C4-2B (cell line): ENCODE measurements at regions not wholly inside any gene's neighbourhood (a gene's known extent, or its start where the extent isn't known, plus 50 kb on each side); places are given as distances from the start of the nearest gene placed in this dataset.

Experiments
- H3K27ac ChIP-seq: fragments of 450-650 bp; 2 replicates; pipeline ENCODE4 v1.5.1; 2017
- ZFX ChIP-seq: fragments of 450-650 bp; IDR thresholded peaks from 2 replicates; pipeline ENCODE4 v1.6.1; 2017
- TF ChIP-seq, protein P1 (sequence below): fragments of 450-650 bp; conservative IDR thresholded peaks from 2 replicates; pipeline ENCODE4 v1.5.1; 2017; ENCODE audit warnings: mild to moderate bottlenecking

DNA sequence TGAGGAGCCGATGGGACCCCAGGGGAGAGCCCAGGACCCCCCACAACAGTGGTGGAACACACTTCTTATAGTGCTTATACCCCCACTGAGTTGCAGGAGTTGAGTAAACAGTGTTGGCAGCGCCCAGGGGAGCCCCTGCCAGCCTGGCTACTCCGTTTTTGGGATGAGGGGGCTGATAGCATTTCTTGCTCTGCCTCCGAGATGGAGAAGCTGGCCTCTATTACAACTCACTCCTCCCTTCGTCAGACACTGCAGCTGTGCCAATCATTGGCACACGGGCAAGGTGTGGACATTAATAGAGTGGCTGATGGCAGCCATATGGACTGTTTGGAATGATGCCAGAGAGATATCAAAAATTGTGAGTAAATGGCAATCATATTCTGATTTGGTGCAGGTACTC is 94.9 kb upstream of the TMPO start:
- TF ChIP-seq ZFX: no peak
- TF ChIP-seq, protein P1, sequence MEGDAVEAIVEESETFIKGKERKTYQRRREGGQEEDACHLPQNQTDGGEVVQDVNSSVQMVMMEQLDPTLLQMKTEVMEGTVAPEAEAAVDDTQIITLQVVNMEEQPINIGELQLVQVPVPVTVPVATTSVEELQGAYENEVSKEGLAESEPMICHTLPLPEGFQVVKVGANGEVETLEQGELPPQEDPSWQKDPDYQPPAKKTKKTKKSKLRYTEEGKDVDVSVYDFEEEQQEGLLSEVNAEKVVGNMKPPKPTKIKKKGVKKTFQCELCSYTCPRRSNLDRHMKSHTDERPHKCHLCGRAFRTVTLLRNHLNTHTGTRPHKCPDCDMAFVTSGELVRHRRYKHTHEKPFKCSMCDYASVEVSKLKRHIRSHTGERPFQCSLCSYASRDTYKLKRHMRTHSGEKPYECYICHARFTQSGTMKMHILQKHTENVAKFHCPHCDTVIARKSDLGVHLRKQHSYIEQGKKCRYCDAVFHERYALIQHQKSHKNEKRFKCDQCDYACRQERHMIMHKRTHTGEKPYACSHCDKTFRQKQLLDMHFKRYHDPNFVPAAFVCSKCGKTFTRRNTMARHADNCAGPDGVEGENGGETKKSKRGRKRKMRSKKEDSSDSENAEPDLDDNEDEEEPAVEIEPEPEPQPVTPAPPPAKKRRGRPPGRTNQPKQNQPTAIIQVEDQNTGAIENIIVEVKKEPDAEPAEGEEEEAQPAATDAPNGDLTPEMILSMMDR: no peak
- H3K27ac ChIP-seq: no peak overlapping the region

DNA sequence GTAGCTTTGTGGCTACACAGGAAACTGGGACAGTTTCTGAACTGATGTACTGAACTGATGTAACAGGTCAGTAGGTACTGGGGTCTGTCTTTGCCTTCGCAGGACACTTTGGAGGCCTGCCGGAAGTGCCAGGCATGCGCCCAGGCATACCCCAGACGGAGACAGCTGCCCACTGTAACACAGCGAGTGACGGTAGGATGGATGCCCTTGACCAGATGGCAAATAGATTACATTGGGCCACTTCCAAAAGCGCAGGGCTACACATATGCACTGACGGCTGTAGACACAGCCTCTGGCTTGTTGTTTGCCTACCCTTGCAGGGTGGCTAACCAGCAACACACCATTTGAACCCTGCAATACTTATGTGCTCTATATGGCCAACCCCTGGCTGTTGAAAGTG is 94.1 kb upstream of the TMPO start:
- no peak overlapping the region for H3K27ac ChIP-seq
- TF ChIP-seq ZFX: no peak
- TF ChIP-seq, protein P1: no peak

- H3K27ac ChIP-seq: no peak overlapping the region
- TF ChIP-seq, protein P1: no peak
- TF ChIP-seq ZFX: no peak
These were observed 93.0 kb upstream of the TMPO start for GRCh38 chr12:98422359-98422758.

DNA sequence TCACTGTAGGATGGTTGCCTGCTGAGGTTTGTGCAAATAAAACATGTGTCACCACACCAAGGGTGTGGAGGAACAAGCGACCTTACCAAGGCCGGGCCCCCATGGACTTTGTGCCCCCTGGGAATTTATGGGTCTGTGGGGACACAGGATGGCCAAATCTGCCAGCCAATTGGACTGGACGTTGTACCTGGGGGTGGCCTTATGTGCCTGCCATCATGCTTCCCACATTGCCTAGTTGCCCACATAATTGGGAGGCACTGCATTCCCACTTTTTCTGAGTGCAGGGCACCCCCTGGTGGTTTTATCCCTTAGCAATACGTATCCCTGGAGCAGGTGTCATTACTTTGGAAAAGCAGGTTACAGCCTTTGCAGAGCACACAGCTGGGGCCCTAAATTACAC is 92.6 kb upstream of the TMPO start:
- no peak for TF ChIP-seq ZFX
- TF ChIP-seq, protein P1: peak; percentile 26
- H3K27ac ChIP-seq: no peak overlapping the region

DNA sequence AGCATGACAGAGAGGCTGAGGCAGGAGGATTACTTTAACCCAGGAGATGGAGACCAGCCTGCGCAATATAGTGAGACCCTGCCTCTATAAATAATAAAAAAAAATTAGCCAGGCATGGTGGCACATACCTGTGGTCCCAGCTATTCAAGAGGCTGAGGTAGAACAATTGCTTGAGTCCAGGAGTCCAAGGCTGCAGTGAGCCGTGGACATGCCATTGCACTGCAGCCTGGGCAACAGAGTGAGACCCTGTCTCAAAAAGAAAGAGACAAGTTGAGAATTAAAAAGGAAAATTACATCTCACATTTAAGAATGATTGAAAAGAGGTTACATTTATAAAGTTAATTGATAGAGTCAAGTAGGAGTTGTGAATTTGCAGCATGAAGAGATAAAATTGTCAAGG is 91.4 kb upstream of the TMPO start:
- no peak for TF ChIP-seq ZFX
- TF ChIP-seq, protein P1: no peak

GRCh38 chr12:98424726-98425401 is 90.5 kb upstream of the TMPO start:
- TF ChIP-seq, protein P1: peak; percentile 79
- TF ChIP-seq ZFX: no peak

More for the DNA sequence above, 91.4 kb upstream of the TMPO start:
- no peak overlapping the region for H3K27ac ChIP-seq

DNA sequence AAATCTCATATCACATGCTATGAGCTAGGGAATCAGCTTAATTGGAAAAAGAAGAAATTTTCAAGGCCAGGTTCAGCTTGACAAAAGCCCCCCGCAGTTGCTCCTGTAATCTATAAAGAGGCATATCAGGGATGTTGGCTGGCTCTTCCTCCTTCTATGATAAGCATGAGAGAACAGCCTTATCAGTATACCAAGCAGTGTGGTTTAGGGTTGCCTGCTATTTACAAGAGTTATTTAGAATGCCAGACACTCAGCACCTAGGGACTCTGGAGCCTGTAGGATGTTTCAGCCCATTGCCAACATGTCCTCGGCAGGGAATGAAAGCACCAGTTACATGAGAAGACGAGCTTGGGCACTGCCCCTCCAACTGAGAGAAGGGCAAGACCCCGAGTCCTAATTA is 89.5 kb upstream of the TMPO start:
- no peak overlapping the region for H3K27ac ChIP-seq
- TF ChIP-seq, protein P1: no peak
- no peak for TF ChIP-seq ZFX

More at GRCh38 chr12:98424726-98425401, 90.5 kb upstream of the TMPO start:
- H3K27ac ChIP-seq: no peak overlapping the region
